ENCODE measurements at regions not wholly inside any gene's neighbourhood (a gene's known extent, or its start where the extent isn't known, plus 50 kb on each side); places are given as distances from the start of the nearest gene placed in this dataset.

DNA sequence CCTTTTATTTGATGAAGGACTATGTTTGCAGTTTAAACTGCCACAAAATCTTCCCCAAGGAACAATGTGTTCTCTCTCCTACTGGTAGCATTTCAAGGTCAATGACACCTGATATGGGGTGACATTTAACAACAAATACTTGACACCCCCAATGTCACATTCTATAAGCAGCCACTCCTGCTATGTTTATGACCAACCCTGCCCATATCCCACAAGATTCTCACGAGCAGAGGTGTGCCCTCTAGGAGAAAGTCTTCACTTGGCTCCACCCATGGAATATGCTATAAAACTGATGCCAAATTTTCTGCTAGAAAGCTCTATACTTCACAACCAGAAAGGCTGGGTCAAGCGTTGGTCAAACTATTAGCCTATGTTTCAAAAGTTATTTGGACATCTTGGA is 105.6 kb upstream of the ARID2 start:
- 61 to 65% methylated on average over 2 of the region's 2 CpGs for WGBS, 2 donors
- DNase-seq (ENCODE audit: low spot score in 2 of 2) = no peak
- no peak overlapping the region for H3K4me3 ChIP-seq (ENCODE audit: low read depth, poor library complexity, severe bottlenecking)

DNA sequence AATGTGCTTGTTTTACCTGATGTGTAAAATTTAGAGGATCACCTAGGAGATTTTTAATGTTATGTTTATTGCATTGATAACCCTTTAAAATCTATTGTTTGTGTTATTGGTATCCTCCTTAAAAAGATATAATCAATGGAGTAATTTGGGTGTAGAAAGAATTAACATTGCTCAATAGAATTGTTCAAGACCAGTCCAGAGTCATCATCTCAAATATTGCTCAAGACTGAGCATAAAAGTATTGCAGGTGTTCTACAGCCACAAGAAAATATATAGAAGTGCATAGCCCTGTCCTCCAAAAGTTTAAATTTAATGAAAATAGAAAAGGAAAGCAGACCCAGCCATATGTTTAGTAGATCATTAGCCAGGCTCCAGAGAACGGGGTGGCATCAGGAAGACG is 102.5 kb upstream of the ARID2 start:
- intact Hi-C loops (cut with DNase I; ENCODE audit: low total_unique reads) = no loop called here
- DNase-seq (ENCODE audit: low spot score in 2 of 2) = no peak
- 58 to 72% methylated on average over 2 of the region's 2 CpGs for WGBS, 2 donors
- no peak overlapping the region for H3K4me3 ChIP-seq (ENCODE audit: low read depth, poor library complexity, severe bottlenecking)
- TF ChIP-seq, protein P1, sequence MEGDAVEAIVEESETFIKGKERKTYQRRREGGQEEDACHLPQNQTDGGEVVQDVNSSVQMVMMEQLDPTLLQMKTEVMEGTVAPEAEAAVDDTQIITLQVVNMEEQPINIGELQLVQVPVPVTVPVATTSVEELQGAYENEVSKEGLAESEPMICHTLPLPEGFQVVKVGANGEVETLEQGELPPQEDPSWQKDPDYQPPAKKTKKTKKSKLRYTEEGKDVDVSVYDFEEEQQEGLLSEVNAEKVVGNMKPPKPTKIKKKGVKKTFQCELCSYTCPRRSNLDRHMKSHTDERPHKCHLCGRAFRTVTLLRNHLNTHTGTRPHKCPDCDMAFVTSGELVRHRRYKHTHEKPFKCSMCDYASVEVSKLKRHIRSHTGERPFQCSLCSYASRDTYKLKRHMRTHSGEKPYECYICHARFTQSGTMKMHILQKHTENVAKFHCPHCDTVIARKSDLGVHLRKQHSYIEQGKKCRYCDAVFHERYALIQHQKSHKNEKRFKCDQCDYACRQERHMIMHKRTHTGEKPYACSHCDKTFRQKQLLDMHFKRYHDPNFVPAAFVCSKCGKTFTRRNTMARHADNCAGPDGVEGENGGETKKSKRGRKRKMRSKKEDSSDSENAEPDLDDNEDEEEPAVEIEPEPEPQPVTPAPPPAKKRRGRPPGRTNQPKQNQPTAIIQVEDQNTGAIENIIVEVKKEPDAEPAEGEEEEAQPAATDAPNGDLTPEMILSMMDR (IDR thresholded peaks at IDR 0.05) = no peak
- TF ChIP-seq POLR2A (IDR thresholded peaks at IDR 0.05) = no peak

More for the DNA sequence above, 105.6 kb upstream of the ARID2 start:
- intact Hi-C loops (cut with DNase I; ENCODE audit: low total_unique reads) = no loop called here
- TF ChIP-seq, protein P1 (IDR thresholded peaks at IDR 0.05) = no peak
- TF ChIP-seq POLR2A (IDR thresholded peaks at IDR 0.05) = no peak

DNA sequence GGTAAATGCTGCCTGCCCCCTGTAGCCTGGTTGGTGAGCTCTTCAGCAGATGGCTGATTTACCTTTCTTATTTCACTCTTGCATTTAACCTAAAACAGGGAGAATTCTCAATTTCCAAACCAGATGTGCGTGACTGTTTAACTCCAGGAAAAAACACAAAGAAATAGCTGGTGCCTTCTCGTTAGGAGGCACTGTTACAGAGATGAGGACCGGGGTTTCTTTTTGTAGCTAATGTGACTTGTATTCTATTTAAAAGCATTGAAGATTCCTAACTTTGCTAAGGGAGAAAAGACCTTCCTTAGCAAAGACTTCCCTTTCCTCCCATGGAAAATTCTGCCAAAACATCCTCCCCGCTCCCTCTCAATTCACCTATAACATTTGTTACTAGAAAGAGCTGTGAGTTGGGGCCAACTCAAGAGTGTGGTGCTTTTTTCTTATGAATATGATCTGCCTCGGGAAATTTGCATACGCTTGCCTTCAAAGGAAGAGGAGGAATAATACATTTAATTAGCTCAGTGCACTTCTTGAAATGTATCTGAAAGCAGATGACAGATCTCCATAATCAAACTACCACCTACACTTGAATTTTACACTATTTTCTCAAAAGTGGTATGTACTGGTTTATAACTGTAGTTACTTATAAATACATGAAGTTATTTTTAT is 102.0 kb upstream of the ARID2 start:
- TF ChIP-seq POLR2A (IDR thresholded peaks at IDR 0.05) = no peak
- TF ChIP-seq, protein P1 (IDR thresholded peaks at IDR 0.05) = no peak
- no peak overlapping the region for H3K4me3 ChIP-seq (ENCODE audit: low read depth, poor library complexity, severe bottlenecking)
- intact Hi-C loops (cut with DNase I; ENCODE audit: low total_unique reads) = no loop called here
- no peak for DNase-seq (ENCODE audit: low spot score in 2 of 2)
- 57 to 61% methylated on average over 6 of the region's 6 CpGs for WGBS, 2 donors

DNA sequence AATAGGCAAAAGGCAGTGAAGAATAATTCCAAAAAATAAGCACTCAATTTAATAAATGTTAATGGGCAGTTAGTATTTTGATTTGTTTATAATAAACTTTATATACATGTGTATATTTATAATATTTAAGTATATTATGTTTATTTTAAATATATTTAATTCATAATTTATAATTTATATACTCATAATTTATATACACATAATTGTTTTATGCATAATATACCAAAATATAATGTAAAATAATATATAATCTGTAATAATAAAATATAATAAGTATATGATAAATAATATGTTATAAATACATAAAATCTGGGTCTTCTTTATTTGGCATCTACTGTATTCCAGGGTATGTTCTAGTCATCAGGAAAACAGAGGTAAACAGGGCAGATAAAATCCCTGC is 100.2 kb upstream of the ARID2 start:
- DNase-seq (ENCODE audit: low spot score in 2 of 2) = no peak
- H3K4me3 ChIP-seq (ENCODE audit: low read depth, poor library complexity, severe bottlenecking) = no peak overlapping the region
- intact Hi-C loops (cut with DNase I; ENCODE audit: low total_unique reads) = no loop called here
- no peak for TF ChIP-seq POLR2A (IDR thresholded peaks at IDR 0.05)
- TF ChIP-seq, protein P1 (IDR thresholded peaks at IDR 0.05) = no peak

DNA sequence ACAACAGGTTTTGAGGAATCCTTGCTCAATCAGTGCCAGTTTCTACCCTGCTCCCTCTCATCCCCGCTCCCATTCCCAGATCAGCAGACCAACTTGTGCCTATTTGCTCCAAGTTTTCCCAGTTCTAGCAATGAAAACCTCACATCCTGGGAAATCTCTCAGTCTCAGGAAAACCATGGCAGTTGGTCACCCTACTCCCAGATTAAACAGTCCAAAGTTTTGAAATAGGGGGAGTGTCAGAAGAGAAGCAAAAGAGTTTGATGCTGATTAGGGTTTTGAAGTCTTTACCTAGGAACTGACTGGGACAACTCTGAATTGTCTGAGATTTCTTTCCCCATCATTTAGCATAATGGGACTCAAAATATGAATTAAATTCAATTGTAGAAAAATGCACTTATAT is 95.8 kb upstream of the ARID2 start:
- no peak overlapping the region for H3K4me3 ChIP-seq (ENCODE audit: low read depth, poor library complexity, severe bottlenecking)
- TF ChIP-seq POLR2A (IDR thresholded peaks at IDR 0.05) = no peak
- TF ChIP-seq, protein P1 (IDR thresholded peaks at IDR 0.05) = no peak
- DNase-seq (ENCODE audit: low spot score in 2 of 2) = no peak
- WGBS, 2 donors = 91 to 95% methylated on average over 1 of the region's 1 CpG
- intact Hi-C loops (cut with DNase I; ENCODE audit: low total_unique reads) = no loop called here
